Activated CD8-positive, alpha-beta T cell treated with anti-CD3 and anti-CD28 coated beads for 36 hours (primary cell): ENCODE measurements at regions not wholly inside any gene's neighbourhood (a gene's known extent, or its start where the extent isn't known, plus 50 kb on each side); places are given as distances from the start of the nearest gene placed in this dataset.

Source experiments
- ATAC-seq: fragments of 200-7000 bp; cut with Tn5 transposase; one replicate; pipeline ENCODE4 v1.10.0; 2021; ENCODE audit warnings: mild to moderate bottlenecking, moderate library complexity
- CTCF ChIA-PET: fragments of 350-600 bp; sonication (Branson Sonifier 250); formaldehyde crosslinking; loops from one replicate; lab custom pipeline; 2021; ENCODE audit warnings: antibody characterized with exemption; lab: Charles Lee
- POLR2A ChIA-PET: fragments of 350-600 bp; sonication (Branson Sonifier 250); formaldehyde crosslinking; loops from one replicate; lab custom pipeline; 2021; ENCODE audit warnings: antibody characterized with exemption; lab: Charles Lee
- DNase-seq: peaks from one replicate; pipeline ENCODE4 v3.0.0-alpha.2; 2020
- H3K27ac Mint-ChIP-seq: one replicate; pipeline ENCODE4 v1.8.0; 2021; ENCODE audit warnings: mild to moderate bottlenecking, mixed read lengths
- H3K27me3 Mint-ChIP-seq: one replicate; pipeline ENCODE4 v1.8.0; 2021; ENCODE audit warnings: mixed read lengths
- H3K36me3 Mint-ChIP-seq: one replicate; pipeline ENCODE4 v1.8.0; 2021; ENCODE audit warnings: low read depth, mixed read lengths
- H3K4me1 Mint-ChIP-seq: one replicate; pipeline ENCODE4 v1.8.0; 2021; ENCODE audit warnings: low read depth, mixed read lengths
- H3K4me3 Mint-ChIP-seq: one replicate; pipeline ENCODE4 v1.8.0; 2021; ENCODE audit warnings: mild to moderate bottlenecking, moderate library complexity, mixed read lengths
- H3K9me3 Mint-ChIP-seq: one replicate; pipeline ENCODE4 v1.8.0; 2021; ENCODE audit warnings: mixed read lengths
- intact Hi-C: fragments of 100-400 bp; cut with micrococcal nuclease; formaldehyde crosslinking; loops from one replicate; pipeline ENCODE4 v1.10.0; 2022
- TF ChIP-seq, protein P1 (sequence below): fragments of 200-600 bp; IDR thresholded peaks from one replicate; pipeline ENCODE4 v1.8.0; 2022; ENCODE audit warnings: antibody characterized with exemption, mild to moderate bottlenecking

DNA sequence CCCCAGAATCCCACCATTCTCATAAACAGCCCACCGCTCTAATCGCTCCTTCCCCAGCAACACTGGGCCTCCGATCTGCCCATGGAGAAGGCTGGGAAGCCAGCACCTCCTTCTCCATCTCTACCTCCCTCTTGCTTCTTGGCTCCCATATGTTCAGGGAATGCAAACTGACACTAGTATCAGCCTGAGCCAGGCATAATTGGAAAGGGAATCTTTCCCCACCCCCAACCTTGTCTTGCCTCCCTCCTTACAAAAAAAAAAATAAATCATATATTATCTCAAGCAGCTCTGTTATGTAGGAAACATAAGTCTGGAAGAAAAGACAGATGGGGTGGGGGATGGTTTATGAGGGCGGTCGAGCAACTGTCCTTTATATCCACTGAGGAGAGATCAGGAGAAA, 127.2 kb downstream of the NAV1 start:
- no peak overlapping the region for H3K4me3 Mint-ChIP-seq

DNA sequence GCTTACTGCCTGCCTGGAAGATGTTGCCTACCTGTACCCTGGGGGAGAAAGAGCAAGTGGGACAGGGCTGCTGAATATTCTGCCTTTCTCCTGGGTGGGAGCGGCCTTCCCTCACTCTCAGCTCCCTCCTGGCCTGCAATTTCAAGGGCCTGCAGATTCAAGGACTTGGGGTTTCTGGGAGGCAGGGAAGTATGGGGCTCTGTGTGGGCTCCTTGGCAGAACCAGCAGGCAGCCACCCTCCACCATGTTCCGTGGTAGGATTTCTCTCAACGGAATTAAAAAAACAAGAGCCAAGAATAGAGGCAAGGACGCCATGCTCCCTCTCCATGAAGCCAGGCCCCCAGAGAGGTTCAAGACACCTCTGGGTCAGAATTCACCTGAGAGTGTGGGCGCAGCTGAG, 127.7 kb downstream of the NAV1 start:
- H3K27me3 Mint-ChIP-seq, result no peaks in the 10 kb centered on the region
- intact Hi-C loops, result no loop called here
- TF ChIP-seq, protein P1, sequence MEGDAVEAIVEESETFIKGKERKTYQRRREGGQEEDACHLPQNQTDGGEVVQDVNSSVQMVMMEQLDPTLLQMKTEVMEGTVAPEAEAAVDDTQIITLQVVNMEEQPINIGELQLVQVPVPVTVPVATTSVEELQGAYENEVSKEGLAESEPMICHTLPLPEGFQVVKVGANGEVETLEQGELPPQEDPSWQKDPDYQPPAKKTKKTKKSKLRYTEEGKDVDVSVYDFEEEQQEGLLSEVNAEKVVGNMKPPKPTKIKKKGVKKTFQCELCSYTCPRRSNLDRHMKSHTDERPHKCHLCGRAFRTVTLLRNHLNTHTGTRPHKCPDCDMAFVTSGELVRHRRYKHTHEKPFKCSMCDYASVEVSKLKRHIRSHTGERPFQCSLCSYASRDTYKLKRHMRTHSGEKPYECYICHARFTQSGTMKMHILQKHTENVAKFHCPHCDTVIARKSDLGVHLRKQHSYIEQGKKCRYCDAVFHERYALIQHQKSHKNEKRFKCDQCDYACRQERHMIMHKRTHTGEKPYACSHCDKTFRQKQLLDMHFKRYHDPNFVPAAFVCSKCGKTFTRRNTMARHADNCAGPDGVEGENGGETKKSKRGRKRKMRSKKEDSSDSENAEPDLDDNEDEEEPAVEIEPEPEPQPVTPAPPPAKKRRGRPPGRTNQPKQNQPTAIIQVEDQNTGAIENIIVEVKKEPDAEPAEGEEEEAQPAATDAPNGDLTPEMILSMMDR, result no peak
- H3K36me3 Mint-ChIP-seq, result no peaks in the 10 kb centered on the region
- H3K27ac Mint-ChIP-seq, result no peak overlapping the region
- ChIA-PET POLR2A (no interaction called here), CTCF (no interaction called here)
- H3K9me3 Mint-ChIP-seq, result no peaks in the 10 kb centered on the region
- H3K4me3 Mint-ChIP-seq, result no peak overlapping the region
- no peak for DNase-seq
- no peaks in the 10 kb centered on the region for H3K4me1 Mint-ChIP-seq
- ATAC-seq, result no peak

More for the DNA sequence above, 127.2 kb downstream of the NAV1 start:
- ChIA-PET CTCF (interaction anchor here (0.7 kb wide), 1 partner anchor 11 kb away, joined by 5 read pairs; no protein-coding TSS in a partner anchor), POLR2A (no interaction called here)
- Mint-ChIP-seq H3K36me3 (no peaks in the 10 kb centered on the region), H3K27me3 (no peaks in the 10 kb centered on the region), H3K4me1 (no peaks in the 10 kb centered on the region), H3K9me3 (no peaks in the 10 kb centered on the region), H3K27ac (no peak overlapping the region)
- ATAC-seq (no peak), DNase-seq (no peak)
- intact Hi-C loops, result no loop called here
- TF ChIP-seq, protein P1, result no peak

DNA sequence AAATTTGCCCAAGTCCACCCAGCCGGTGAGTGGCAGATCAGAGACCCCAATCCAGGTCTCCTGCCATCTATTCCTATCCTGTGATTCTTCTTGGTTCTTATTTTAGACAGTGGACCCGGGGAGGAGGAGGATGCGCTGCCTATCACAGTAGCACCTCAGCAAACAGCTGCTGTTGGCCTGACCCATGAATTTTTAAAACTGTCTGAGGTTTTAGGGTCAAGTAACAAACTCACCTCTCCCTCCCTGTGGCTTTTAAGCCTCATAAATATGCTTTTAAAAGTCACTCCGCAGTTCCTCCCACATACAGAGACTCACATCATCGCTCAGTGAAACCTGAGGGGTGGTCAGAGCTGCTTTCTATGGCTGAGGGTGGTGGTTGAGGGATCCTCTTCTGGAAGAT, 128.6 kb downstream of the NAV1 start:
- H3K9me3 Mint-ChIP-seq, result no peaks in the 10 kb centered on the region
- CTCF ChIA-PET, result no interaction called here

DNA sequence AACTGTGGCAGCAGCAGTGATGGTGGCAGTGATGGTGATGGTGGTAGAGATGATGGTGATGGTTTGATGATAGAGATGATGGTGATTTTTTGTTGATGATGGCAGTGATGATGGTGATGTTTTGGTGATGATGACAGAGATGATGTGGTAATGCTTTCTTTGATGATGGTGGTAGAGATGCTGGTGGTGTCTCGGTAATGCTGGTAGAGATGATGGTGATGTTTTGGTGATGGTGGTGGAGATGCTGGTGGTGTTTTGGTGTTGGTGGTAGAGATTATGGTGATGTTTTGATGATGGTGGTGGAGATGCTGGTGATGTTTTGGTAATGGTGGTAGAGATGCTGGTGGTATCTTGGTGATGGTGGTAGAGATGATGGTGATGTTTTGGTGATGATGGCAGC, 131.6 kb downstream of the NAV1 start:
- no peaks in the 10 kb centered on the region for H3K36me3 Mint-ChIP-seq
- H3K27me3 Mint-ChIP-seq, result peaks cover 1% of the 10 kb centered on the region
- no peak for DNase-seq
- intact Hi-C loops, result no loop called here
- no peak for ATAC-seq
- no peaks in the 10 kb centered on the region for H3K4me1 Mint-ChIP-seq
- H3K9me3 Mint-ChIP-seq, result no peaks in the 10 kb centered on the region
- ChIA-PET CTCF (no interaction called here), POLR2A (interaction anchor here (1.1 kb wide), 1 partner anchor 25 kb away, joined by 3 read pairs; no protein-coding TSS in a partner anchor)
- TF ChIP-seq, protein P1, result no peak
- H3K27ac Mint-ChIP-seq, result no peak overlapping the region
- no peak overlapping the region for H3K4me3 Mint-ChIP-seq

More for the DNA sequence above, 128.6 kb downstream of the NAV1 start:
- intact Hi-C loops, result no loop called here
- Mint-ChIP-seq H3K4me1 (no peaks in the 10 kb centered on the region), H3K27ac (no peak overlapping the region), H3K4me3 (no peak overlapping the region), H3K36me3 (no peaks in the 10 kb centered on the region), H3K27me3 (no peaks in the 10 kb centered on the region)
- ATAC-seq (no peak), DNase-seq (no peak)
- TF ChIP-seq, protein P1, result no peak
- POLR2A ChIA-PET, result interaction anchor here (0.6 kb wide), 1 partner anchor 1880 kb away, joined by 3 read pairs; no protein-coding TSS in a partner anchor

DNA sequence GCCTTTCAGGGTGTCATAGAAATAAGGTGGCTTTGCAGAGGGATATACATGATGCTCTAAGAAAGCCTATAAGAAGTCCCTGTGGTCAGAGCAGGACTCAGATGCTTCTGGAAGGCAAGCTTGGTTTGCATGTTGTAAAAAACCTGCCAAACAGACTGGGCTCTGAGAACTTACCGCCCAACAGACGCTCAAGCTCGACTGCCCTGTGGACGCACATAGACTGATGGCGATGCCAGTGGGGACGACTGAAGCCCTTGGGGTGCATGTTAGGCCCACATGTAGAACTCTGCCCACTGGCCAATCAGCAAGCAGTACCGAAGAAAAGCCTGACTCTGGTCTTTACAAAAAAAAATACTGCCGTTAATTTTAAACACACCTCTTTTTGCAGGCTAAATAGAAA, 133.8 kb downstream of the NAV1 start:
- POLR2A ChIA-PET, result no interaction called here
- no peaks in the 10 kb centered on the region for H3K36me3 Mint-ChIP-seq
- H3K4me1 Mint-ChIP-seq, result no peaks in the 10 kb centered on the region
- H3K9me3 Mint-ChIP-seq, result no peaks in the 10 kb centered on the region
- DNase-seq (no peak), ATAC-seq (no peak)
- peaks cover 1% of the 10 kb centered on the region for H3K27me3 Mint-ChIP-seq
- intact Hi-C loops, result no loop called here
- CTCF ChIA-PET, result interaction anchor here (1.1 to 1.6 kb wide), 2 partner anchors 80 to 113 kb away, joined by 3 to 5 read pairs; no protein-coding TSS in a partner anchor
- no peak overlapping the region for H3K27ac Mint-ChIP-seq
- H3K4me3 Mint-ChIP-seq, result no peak overlapping the region
- TF ChIP-seq, protein P1, result no peak
